ENCODE measurements at regions not wholly inside any gene's neighbourhood (a gene's known extent, or its start where the extent isn't known, plus 50 kb on each side); places are given as distances from the start of the nearest gene placed in this dataset.
A peak's percentile ranks its signal among the peaks of the same experiment; 100 is the strongest.

DNA sequence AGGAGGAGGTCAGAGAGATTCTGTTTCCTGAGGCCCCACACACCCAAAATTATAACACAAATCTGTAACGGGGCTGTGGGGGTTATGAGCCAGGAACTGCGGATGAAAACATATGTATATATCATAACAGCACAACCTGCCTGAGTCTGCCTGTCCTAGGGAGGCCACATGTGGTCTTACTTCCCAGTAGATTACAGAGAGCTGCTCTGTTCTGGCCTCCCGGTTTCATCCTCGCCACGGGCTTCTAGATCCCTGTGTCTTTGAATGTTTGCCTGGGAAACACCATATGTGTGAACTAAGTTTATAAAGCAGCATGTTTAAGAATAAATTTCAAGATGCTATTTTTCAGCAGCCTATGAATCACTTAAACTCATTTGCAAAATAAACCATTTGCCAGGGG is 124.0 kb downstream of the TMEM200C start:
- no peak overlapping the region for H3K4me2 ChIP-seq
- no peak for TF ChIP-seq Cebpa-rat (IDR thresholded peaks at IDR 0.05)
- no peak overlapping the region for H3K4me3 ChIP-seq
- no peaks in the 10 kb centered on the region for H4K20me1 ChIP-seq
- H3K27me3 ChIP-seq: no peaks in the 10 kb centered on the region
- H3K9me3 ChIP-seq (replicated peaks in 1 of 11): no peaks in the 10 kb centered on the region; a peak in 1 of 22 replicates
- no peak overlapping the region for H3K9ac ChIP-seq
- H3K27ac ChIP-seq: no peak overlapping the region
- no peaks in the 10 kb centered on the region for H3K4me1 ChIP-seq
- no peaks in the 10 kb centered on the region for H3K36me3 ChIP-seq

DNA sequence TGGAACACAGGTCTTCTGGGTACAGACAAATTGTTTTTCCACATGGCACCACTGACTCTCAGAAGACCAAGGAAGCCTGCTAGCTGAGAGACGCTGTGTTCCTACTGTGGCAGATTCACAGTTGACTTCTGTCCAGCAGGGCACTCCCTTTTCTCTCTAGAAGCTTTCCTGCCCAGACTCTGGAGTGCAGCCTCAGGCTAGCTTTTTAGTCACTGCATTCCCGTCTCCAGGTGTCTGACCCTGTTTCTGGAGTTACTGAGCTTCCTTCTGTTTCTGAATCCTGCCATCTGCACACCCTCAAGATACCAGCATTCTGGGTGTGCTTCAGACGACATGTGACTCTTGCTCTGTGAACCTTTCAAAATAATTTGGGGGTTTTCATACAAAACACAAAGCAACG is 125.1 kb downstream of the TMEM200C start:
- Histone ChIP-seq H4K20me1 (no peaks in the 10 kb centered on the region), H3K9me3 (replicated peaks in 1 of 11) (no peaks in the 10 kb centered on the region; a peak in 1 of 22 replicates), H3K4me3 (no peak overlapping the region), H3K36me3 (no peaks in the 10 kb centered on the region), H3K27ac (no peak overlapping the region), H3K4me2 (no peak overlapping the region), H3K9ac (no peak overlapping the region), H3K27me3 (no peaks in the 10 kb centered on the region), H3K4me1 (no peaks in the 10 kb centered on the region)
- TF ChIP-seq Cebpa-rat (IDR thresholded peaks at IDR 0.05): no peak

GRCh38 chr18:5768454-5768853 is 126.9 kb downstream of the TMEM200C start:
- no peaks in the 10 kb centered on the region for H3K9me3 ChIP-seq (replicated peaks in 1 of 11)
- no peak overlapping the region for H3K4me3 ChIP-seq
- H3K36me3 ChIP-seq: no peaks in the 10 kb centered on the region
- no peaks in the 10 kb centered on the region for H3K4me1 ChIP-seq
- H4K20me1 ChIP-seq: no peaks in the 10 kb centered on the region
- H3K27ac ChIP-seq: no peak overlapping the region
- no peak overlapping the region for H3K9ac ChIP-seq
- H3K27me3 ChIP-seq: no peaks in the 10 kb centered on the region
- no peak overlapping the region for H3K4me2 ChIP-seq
- TF ChIP-seq Cebpa-rat (IDR thresholded peaks at IDR 0.05): no peak

DNA sequence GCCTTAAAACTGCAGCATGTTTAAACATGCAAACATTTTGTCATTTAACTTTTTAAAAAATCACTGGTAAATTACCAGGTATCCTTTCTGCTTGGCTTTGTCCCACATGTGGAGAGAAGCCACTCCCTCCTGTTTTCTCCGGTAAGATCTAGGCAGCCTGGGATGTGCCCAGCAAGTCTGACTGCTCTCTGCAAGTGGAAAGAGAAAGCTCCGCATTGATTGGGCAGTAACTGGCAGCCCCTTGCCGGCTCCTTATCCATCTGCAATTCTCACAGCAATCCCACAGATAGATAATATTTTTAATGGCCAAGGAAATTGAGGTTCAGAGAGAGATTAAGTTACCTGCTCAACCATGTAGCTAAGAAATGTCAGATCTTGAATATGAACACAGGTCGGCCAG is 136.1 kb downstream of the TMEM200C start:
- Histone ChIP-seq H3K27me3 (no peaks in the 10 kb centered on the region), H3K4me1 (peaks cover 0 to 11% (median 10%) of the 10 kb centered on the region in 10 experiments; a peak in 9 of 20 replicates), H3K9ac (no peak overlapping the region), H4K20me1 (no peaks in the 10 kb centered on the region), H3K27ac (no peak overlapping the region), H3K4me2 (no peak overlapping the region), H3K36me3 (no peaks in the 10 kb centered on the region), H3K4me3 (no peak overlapping the region), H3K9me3 (replicated peaks in 1 of 11) (no peaks in the 10 kb centered on the region)
- TF ChIP-seq Cebpa-rat (IDR thresholded peaks at IDR 0.05): no peak

DNA sequence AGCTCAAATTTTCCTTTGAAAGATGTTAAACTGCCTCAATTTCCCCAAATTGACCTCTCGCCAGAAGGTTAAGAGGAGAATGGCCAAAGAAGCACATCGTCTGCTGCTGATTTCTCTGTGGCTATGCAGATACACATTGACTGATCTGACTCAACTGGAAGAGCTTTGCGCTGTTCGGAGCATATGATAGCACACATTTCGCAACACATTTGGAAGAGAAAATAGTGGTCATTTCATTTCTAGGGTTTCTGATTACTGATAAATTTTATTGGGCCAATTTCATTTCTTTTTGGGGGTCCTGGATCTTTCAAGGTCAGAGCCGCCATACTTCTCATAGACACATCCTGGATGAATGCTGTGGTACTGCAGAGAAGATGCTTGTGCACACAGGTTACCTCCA is 138.5 kb downstream of the TMEM200C start:
- Histone ChIP-seq H3K9me3 (replicated peaks in 1 of 11) (no peaks in the 10 kb centered on the region), H3K4me2 (no peak overlapping the region), H3K4me3 (no peak overlapping the region), H3K27me3 (no peaks in the 10 kb centered on the region), H3K9ac (no peak overlapping the region), H3K36me3 (no peaks in the 10 kb centered on the region), H3K27ac (no peak overlapping the region), H3K4me1 (peaks cover 0 to 11% (median 10%) of the 10 kb centered on the region in 10 experiments; a peak in 9 of 20 replicates), H4K20me1 (no peaks in the 10 kb centered on the region)
- peak in 4 of 11 experiments; percentile 26 to 56 (median 42); a peak in 6 of 22 replicates for TF ChIP-seq Cebpa-rat (IDR thresholded peaks at IDR 0.05)

DNA sequence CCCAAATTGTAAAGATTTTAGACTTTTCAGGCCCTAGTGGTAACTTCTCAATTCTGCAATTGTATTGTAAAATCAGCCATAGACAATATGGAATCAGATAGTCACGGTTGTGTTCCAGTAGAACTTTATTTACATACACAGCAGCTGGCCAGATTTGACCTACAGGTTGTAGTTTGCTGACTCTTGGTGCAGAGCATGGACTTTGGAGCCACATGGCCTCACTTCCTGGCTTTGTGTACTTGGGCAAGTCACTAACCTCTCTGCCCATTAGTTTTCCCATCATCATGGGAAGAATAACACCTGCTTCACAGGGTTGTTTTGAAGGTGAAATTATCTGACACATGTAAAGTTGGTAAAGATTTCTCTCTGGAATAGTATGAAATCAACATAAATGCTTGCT is 147.6 kb downstream of the TMEM200C start:
- Histone ChIP-seq H4K20me1 (no peaks in the 10 kb centered on the region), H3K36me3 (no peaks in the 10 kb centered on the region), H3K27me3 (no peaks in the 10 kb centered on the region), H3K9me3 (replicated peaks in 1 of 11) (no peaks in the 10 kb centered on the region), H3K4me3 (no peak overlapping the region), H3K27ac (no peak overlapping the region), H3K9ac (no peak overlapping the region), H3K4me2 (no peak overlapping the region), H3K4me1 (no peaks in the 10 kb centered on the region)
- no peak for TF ChIP-seq Cebpa-rat (IDR thresholded peaks at IDR 0.05)

GRCh38 chr18:5746844-5747243 is 148.5 kb downstream of the TMEM200C start:
- Histone ChIP-seq H3K4me1 (no peaks in the 10 kb centered on the region), H3K4me2 (no peak overlapping the region), H3K4me3 (no peak overlapping the region), H4K20me1 (no peaks in the 10 kb centered on the region), H3K9me3 (replicated peaks in 1 of 11) (no peaks in the 10 kb centered on the region), H3K36me3 (no peaks in the 10 kb centered on the region), H3K27me3 (no peaks in the 10 kb centered on the region), H3K27ac (no peak overlapping the region), H3K9ac (no peak overlapping the region)
- TF ChIP-seq Cebpa-rat (IDR thresholded peaks at IDR 0.05): no peak

DNA sequence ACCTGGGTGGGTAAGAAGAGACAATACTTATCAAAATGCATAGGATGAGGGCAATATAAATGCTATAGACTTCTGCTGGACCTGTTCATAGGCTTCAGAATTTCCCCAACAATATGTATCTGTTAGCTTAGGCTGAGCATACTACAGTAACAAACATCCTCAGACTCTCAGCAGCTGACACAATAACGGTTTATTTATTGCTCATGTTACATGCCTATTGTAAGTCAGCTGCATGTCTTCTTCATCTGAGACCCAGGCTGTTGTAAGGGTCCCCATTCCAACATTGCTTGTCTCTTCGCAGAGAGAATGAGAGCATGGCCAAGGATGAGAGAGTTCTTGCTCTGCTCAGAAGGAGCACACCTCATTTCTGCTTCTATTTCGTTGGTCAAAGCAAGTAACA is 150.7 kb downstream of the TMEM200C start:
- H3K4me3 ChIP-seq: no peak overlapping the region
- H4K20me1 ChIP-seq: no peaks in the 10 kb centered on the region
- H3K36me3 ChIP-seq: no peaks in the 10 kb centered on the region

GRCh38 chr18:5738526-5738925 is 156.8 kb downstream of the TMEM200C start:
- H3K4me2 ChIP-seq: no peak overlapping the region
- H3K4me1 ChIP-seq: peaks cover 0 to 4% (median 0%) of the 10 kb centered on the region in 10 experiments; a peak in 6 of 20 replicates

More for the DNA sequence above, 150.7 kb downstream of the TMEM200C start:
- no peak overlapping the region for H3K4me2 ChIP-seq
- no peak overlapping the region for H3K27ac ChIP-seq
- H3K27me3 ChIP-seq: no peaks in the 10 kb centered on the region
- no peaks in the 10 kb centered on the region for H3K9me3 ChIP-seq (replicated peaks in 1 of 11)
- no peak for TF ChIP-seq Cebpa-rat (IDR thresholded peaks at IDR 0.05)
- no peaks in the 10 kb centered on the region for H3K4me1 ChIP-seq
- no peak overlapping the region for H3K9ac ChIP-seq

DNA sequence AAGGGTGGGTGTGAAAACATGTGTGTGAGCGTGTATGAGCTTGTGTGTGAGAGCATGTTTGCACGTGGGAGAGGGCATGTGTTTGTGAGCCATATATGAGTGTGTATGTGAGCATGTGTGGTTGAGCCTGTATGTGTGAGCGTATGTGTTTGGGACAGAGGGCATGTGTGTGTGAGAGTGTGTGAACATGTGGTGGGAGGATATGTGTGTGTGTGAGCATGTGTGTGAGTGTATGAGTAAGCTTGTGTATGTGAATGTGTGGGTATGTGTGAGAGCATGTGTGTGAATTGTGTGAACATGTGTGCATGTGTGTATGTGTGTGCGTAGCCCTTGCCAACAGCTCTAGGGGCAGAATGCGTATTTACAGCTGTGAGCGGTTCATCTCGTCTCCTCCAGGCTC is 163.0 kb downstream of the TMEM200C start:
- H3K9me3 ChIP-seq (replicated peaks in 1 of 11): no peaks in the 10 kb centered on the region
- H3K27me3 ChIP-seq: no peaks in the 10 kb centered on the region
- no peak overlapping the region for H3K9ac ChIP-seq
- H3K4me2 ChIP-seq: peak overlapping the region in 2 of 11 experiments; percentile 22 to 56; a peak in 3 of 22 replicates
- no peaks in the 10 kb centered on the region for H3K36me3 ChIP-seq
- H3K4me3 ChIP-seq: no peak overlapping the region
- peaks cover 0 to 15% (median 3%) of the 10 kb centered on the region in 10 experiments; a peak in 8 of 20 replicates for H3K4me1 ChIP-seq
- no peaks in the 10 kb centered on the region for H4K20me1 ChIP-seq
- TF ChIP-seq Cebpa-rat (IDR thresholded peaks at IDR 0.05): no peak
- no peak overlapping the region for H3K27ac ChIP-seq

More at GRCh38 chr18:5738526-5738925, 156.8 kb downstream of the TMEM200C start:
- H3K9me3 ChIP-seq (replicated peaks in 1 of 11): no peaks in the 10 kb centered on the region
- no peaks in the 10 kb centered on the region for H3K36me3 ChIP-seq
- TF ChIP-seq Cebpa-rat (IDR thresholded peaks at IDR 0.05): no peak
- no peaks in the 10 kb centered on the region for H4K20me1 ChIP-seq
- no peak overlapping the region for H3K4me3 ChIP-seq
- no peak overlapping the region for H3K27ac ChIP-seq
- H3K27me3 ChIP-seq: no peaks in the 10 kb centered on the region
- no peak overlapping the region for H3K9ac ChIP-seq
